ENCODE measurements at regions not wholly inside any gene's neighbourhood (a gene's known extent, or its start where the extent isn't known, plus 50 kb on each side); places are given as distances from the start of the nearest gene placed in this dataset.

DNA sequence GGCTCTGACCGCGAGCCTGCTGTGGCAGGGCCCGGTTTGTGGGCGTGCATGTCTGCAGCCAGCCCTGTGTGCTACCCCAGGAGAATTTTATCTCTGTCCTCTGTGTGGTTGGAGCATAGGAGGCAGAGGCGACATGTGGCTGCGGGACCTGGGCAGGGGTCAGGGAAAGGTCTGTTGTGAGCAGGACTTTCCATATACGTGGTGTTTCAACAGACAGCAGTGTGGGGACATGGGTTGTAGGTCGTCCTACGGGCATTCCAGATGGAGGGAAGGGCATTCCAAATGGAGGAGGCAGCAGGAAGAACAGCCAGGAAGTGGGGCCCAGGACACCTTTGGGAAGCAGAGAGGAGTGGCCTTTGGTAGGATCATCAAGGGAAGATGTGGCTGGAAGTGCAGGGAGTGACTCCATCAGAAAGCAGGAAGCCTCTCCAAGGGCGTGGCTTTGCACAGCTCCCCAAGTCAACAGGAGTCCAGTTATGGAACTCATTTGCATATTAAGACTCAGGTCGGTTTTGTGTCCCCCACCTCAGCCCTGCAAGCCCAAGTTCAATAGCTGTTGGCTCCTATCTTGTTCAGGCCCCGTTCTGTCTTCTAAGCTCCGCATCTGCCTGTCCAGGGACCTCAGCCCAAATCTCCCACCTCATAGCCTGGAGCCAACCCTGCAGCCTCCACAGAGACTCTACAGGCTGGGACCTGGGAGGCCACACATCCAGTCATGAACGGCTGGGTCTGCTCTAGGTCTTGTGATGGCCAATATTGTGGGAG lies 309.1 kb downstream of the MATN1 start:
- no peaks in the 10 kb centered on the region for H3K79me2 ChIP-seq (ENCODE audit: insufficient read depth, low read length)
- no peaks in the 10 kb centered on the region for H3K9me2 ChIP-seq (replicated peaks; ENCODE audit: low read depth, low read length)
- H3K4me3 ChIP-seq (ENCODE audit: low read length, poor library complexity, severe bottlenecking), result no peak overlapping the region
- no peaks in the 10 kb centered on the region for H3K4me1 ChIP-seq (ENCODE audit: insufficient read depth, low read length, poor library complexity, severe bottlenecking)
- no peak overlapping the region for H2AFZ ChIP-seq (ENCODE audit: low read length)
- H3K36me3 ChIP-seq (ENCODE audit: insufficient read depth, low read length), result no peaks in the 10 kb centered on the region
- no peaks in the 10 kb centered on the region for H3K27me3 ChIP-seq (ENCODE audit: insufficient read depth, low read length, poor library complexity, severe bottlenecking)
- no peaks in the 10 kb centered on the region for H3K9me3 ChIP-seq (ENCODE audit: insufficient read depth, low read depth, low read length)
- no peak overlapping the region for H3K9ac ChIP-seq (ENCODE audit: low read depth, low read length, poor library complexity, severe bottlenecking)
- TF ChIP-seq, protein P1, sequence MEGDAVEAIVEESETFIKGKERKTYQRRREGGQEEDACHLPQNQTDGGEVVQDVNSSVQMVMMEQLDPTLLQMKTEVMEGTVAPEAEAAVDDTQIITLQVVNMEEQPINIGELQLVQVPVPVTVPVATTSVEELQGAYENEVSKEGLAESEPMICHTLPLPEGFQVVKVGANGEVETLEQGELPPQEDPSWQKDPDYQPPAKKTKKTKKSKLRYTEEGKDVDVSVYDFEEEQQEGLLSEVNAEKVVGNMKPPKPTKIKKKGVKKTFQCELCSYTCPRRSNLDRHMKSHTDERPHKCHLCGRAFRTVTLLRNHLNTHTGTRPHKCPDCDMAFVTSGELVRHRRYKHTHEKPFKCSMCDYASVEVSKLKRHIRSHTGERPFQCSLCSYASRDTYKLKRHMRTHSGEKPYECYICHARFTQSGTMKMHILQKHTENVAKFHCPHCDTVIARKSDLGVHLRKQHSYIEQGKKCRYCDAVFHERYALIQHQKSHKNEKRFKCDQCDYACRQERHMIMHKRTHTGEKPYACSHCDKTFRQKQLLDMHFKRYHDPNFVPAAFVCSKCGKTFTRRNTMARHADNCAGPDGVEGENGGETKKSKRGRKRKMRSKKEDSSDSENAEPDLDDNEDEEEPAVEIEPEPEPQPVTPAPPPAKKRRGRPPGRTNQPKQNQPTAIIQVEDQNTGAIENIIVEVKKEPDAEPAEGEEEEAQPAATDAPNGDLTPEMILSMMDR (conservative IDR thresholded peaks at IDR 0.05; ENCODE audit: low read length), result no peak
- no peak for TF ChIP-seq EZH2phosphoT487 (IDR thresholded peaks at IDR 0.05; ENCODE audit: borderline replicate concordance)
- no peaks in the 10 kb centered on the region for H3F3A ChIP-seq (ENCODE audit: low read depth)
- H3K4me2 ChIP-seq (ENCODE audit: low read depth, low read length, poor library complexity, severe bottlenecking), result no peak overlapping the region
- no peaks in the 10 kb centered on the region for H4K20me1 ChIP-seq (ENCODE audit: insufficient read depth, low read length, poor library complexity, severe bottlenecking)

DNA sequence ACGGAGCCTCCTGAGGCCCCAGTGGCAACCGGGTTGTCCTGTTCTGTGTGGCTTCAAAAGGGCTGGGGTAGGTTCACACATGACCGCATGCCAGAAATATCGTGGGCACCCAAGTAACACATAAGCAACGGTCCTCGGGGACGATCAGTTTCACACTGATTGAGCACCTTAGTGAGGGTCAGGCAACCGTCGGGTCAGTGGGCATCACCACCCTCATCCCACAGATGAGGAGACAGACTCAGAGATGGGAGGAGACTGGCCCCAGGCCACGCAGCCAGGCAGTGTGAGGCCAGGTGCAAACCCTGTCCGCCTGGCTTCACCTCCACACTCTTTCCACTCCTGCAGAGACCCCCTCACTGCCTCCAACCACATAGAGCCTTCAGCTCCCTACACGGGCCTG lies 309.8 kb downstream of the MATN1 start:
- Histone ChIP-seq H3K9me3 (ENCODE audit: insufficient read depth, low read depth, low read length) (no peaks in the 10 kb centered on the region), H3K4me1 (ENCODE audit: insufficient read depth, low read length, poor library complexity, severe bottlenecking) (no peaks in the 10 kb centered on the region), H4K20me1 (ENCODE audit: insufficient read depth, low read length, poor library complexity, severe bottlenecking) (no peaks in the 10 kb centered on the region), H3K79me2 (ENCODE audit: insufficient read depth, low read length) (no peaks in the 10 kb centered on the region), H3K4me3 (ENCODE audit: low read length, poor library complexity, severe bottlenecking) (no peak overlapping the region), H2AFZ (ENCODE audit: low read length) (no peak overlapping the region), H3F3A (ENCODE audit: low read depth) (no peaks in the 10 kb centered on the region), H3K9ac (ENCODE audit: low read depth, low read length, poor library complexity, severe bottlenecking) (no peak overlapping the region), H3K36me3 (ENCODE audit: insufficient read depth, low read length) (no peaks in the 10 kb centered on the region), H3K9me2 (replicated peaks; ENCODE audit: low read depth, low read length) (no peaks in the 10 kb centered on the region), H3K27me3 (ENCODE audit: insufficient read depth, low read length, poor library complexity, severe bottlenecking) (no peaks in the 10 kb centered on the region), H3K4me2 (ENCODE audit: low read depth, low read length, poor library complexity, severe bottlenecking) (no peak overlapping the region)
- TF ChIP-seq EZH2phosphoT487 (IDR thresholded peaks at IDR 0.05; ENCODE audit: borderline replicate concordance), result no peak
- TF ChIP-seq, protein P1 (conservative IDR thresholded peaks at IDR 0.05; ENCODE audit: low read length), result no peak

DNA sequence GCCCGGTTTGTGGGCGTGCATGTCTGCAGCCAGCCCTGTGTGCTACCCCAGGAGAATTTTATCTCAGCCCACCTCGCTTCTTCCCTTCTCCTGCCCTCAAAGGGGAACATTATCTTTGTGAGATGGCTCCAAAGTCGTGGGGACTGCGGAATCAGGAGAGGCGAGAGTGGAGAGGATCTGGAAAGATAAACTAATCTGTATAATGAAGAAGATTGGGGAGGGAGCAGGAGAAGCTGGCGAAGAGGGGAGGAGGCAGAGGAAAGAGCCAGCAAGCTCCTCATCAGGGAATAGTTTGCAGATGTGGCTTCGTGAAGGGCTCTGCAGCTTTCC lies 310.3 kb downstream of the MATN1 start:
- no peaks in the 10 kb centered on the region for H3K9me2 ChIP-seq (replicated peaks; ENCODE audit: low read depth, low read length)
- TF ChIP-seq, protein P1 (conservative IDR thresholded peaks at IDR 0.05; ENCODE audit: low read length), result no peak
- no peak for TF ChIP-seq EZH2phosphoT487 (IDR thresholded peaks at IDR 0.05; ENCODE audit: borderline replicate concordance)
- H3K79me2 ChIP-seq (ENCODE audit: insufficient read depth, low read length), result no peaks in the 10 kb centered on the region
- no peak overlapping the region for H2AFZ ChIP-seq (ENCODE audit: low read length)
- no peak overlapping the region for H3K4me3 ChIP-seq (ENCODE audit: low read length, poor library complexity, severe bottlenecking)
- no peaks in the 10 kb centered on the region for H3K9me3 ChIP-seq (ENCODE audit: insufficient read depth, low read depth, low read length)
- H3K36me3 ChIP-seq (ENCODE audit: insufficient read depth, low read length), result no peaks in the 10 kb centered on the region
- H3K9ac ChIP-seq (ENCODE audit: low read depth, low read length, poor library complexity, severe bottlenecking), result no peak overlapping the region
- H3K4me1 ChIP-seq (ENCODE audit: insufficient read depth, low read length, poor library complexity, severe bottlenecking), result no peaks in the 10 kb centered on the region
- H4K20me1 ChIP-seq (ENCODE audit: insufficient read depth, low read length, poor library complexity, severe bottlenecking), result no peaks in the 10 kb centered on the region
- H3K4me2 ChIP-seq (ENCODE audit: low read depth, low read length, poor library complexity, severe bottlenecking), result no peak overlapping the region
- no peaks in the 10 kb centered on the region for H3F3A ChIP-seq (ENCODE audit: low read depth)
- H3K27me3 ChIP-seq (ENCODE audit: insufficient read depth, low read length, poor library complexity, severe bottlenecking), result no peaks in the 10 kb centered on the region
